HG03354 (cell line): ENCODE measurements at regions not wholly inside any gene's neighbourhood (a gene's known extent, or its start where the extent isn't known, plus 50 kb on each side); places are given as distances from the start of the nearest gene placed in this dataset.

Source experiments
- ATAC-seq: cut with Tn5 transposase; IDR thresholded peaks from one replicate; pipeline ENCODE4 v1.9.1; 2021; ENCODE audit warnings: mild to moderate bottlenecking; ENCODE audit not compliant: unreplicated experiment, poor library complexity, severe bottlenecking

DNA sequence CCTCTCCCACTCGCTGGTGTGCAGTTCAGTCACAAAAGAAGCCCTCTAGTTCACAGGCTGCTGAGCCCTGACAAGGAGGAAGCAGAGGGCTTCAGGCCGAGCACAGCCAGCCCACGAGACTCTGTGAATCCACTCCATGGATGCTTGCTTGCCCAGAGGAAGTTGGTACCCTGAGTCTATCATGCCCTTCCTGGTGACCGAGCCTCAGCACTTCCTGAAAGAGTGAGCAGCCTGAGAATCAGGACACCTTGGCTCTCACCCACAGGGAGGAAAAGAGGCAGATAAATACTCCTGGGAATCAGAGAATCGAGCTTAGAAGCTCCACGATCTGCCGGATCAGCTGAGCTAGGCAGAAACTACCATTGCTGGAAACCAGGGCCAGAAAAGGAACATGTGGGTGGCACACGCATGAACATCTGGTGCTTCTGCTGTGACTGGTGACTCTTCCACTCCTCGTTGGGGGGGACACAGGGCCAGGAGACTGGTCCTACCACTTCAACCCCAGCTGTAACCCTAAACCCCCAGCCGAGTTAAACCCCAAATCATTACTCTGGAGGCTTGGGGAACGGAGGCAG, 376.3 kb upstream of the CAMK1G start:
- ATAC-seq, result peak; percentile 29

GRCh38 chr1:209207701-209208286, 375.7 kb upstream of the CAMK1G start:
- peak; percentile 88 for ATAC-seq

- ATAC-seq, result no peak
Observed at GRCh38 chr1:209208648-209209047, 374.9 kb upstream of the CAMK1G start.

GRCh38 chr1:209213989-209214388, 369.5 kb upstream of the CAMK1G start:
- no peak for ATAC-seq

GRCh38 chr1:209215826-209216225, 367.7 kb upstream of the CAMK1G start:
- no peak for ATAC-seq

DNA sequence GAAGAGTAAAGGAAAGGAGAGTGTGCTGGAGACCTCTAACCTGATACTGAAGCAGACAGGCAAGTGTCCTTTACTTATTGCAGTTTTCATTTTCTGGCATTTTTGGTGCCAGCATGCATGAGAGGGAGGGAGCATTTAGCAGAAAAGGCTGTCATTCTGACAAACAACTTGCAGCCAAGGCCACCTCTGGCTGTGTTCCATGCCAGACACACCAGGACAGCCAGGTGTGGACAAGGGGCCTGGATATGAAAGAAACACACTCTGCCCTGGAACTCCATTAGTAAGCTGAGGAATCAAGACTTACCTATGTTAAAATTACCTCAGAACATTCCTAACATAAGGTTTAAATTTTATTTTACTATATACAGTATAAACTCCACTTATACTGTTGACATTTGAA, 365.4 kb upstream of the CAMK1G start:
- no peak for ATAC-seq

DNA sequence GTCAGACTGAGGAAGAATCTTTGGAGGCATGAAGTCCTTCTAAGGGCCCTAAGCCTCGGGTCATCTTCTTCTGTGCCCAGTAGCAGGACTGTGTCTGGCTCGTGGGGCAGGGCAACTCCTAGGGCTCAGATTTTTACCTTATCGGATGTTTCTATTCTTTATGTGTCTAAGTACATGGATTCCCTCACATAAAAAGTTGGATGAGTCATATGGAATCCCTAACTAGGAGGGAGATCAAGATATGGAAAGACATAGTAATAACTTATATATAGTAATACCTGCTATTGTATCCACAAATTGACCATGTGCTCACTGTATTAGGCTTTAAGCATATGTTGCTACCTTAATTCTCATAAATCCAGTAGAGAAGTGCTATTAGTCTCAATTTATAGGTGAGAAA, 364.5 kb upstream of the CAMK1G start:
- ATAC-seq, result no peak

DNA sequence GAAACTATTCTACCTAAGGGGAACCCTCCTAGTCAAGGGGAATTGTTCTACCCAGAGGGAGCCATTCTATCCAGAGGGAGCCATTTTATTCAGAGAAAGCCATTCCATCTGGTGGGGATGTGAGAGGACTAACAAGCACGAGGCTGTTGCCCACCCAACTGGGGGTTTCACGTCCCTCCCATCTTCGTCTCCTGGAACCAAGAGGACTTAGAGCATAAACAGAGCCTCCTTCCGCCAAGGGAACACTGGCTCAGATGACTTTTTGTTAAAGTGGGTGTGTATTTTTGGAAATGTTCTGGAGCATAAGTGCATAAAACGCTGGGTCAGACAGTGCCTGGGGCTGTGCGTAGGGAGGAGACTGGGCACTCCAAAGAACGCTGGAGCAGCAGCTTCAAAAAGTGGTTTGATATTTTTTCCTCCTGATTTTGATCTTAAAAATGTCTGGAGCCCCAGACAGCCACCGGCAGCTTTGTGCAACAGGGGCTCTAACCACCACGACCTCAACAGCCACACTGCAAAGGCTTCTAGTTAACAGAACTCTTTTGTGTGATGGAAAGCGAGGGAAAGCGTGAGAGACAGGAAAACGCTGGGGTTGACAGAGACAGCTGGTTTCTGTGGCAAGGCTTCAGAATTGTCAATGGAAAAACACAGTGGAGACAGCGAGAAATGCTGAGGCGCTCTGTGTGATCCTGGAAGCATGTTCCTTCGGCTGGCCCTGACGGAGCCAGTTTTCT, 363.6 kb upstream of the CAMK1G start:
- ATAC-seq, result no peak

DNA sequence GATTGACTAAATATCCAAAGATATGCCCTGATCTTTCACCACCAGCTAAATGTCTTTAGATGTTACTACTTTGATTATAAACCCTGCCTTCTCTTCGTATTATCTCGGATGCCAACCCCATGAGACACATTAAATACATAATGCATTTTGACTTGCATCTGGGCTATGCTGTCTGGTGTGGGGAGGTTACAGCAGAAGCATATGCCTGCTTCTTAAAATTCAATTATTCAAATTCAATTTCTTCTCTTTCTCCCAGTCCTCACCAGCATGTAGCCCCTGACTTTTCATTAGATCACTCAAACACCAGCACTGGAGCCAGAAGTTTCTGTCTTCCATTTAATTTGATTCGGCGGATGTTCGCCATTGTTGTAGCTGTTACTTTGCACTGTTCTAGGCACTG, 360.7 kb upstream of the CAMK1G start:
- no peak for ATAC-seq

DNA sequence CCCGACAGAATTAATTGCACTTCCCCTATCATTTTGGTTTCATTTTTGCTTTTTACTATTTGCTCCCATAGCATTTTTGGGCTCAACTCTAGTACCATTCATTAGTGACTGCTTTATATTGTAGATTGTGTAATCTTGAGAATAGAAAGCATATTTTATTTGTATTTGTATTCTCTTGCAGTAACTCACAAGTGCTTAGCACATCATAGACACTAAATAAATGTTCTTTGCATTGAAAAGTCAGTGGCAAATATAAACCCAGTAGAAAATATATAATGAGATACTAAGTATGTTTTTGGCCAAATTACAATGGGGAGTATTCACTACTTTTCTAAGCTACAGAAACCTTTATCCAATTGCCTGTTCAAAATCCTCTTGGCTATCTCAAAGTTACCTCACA, 359.7 kb upstream of the CAMK1G start:
- no peak for ATAC-seq

DNA sequence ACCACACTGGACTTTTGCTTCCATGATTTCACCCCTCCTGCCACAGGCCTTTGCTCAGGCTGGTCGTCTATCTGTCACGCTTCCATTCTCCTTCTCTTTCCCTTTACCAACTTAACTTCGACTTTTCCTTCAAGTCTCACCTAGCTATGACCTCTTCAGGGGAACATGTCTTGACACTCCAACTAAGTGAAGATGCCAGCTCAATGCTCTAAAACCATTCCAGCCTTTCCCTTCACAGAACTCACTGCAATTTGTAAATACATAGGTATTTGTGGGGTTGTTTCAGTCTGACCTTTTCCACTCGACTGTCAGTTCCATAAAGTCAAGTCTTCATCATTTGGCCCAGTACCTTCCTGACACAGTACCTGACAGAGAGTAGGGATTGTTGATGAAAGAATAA, 358.6 kb upstream of the CAMK1G start:
- no peak for ATAC-seq

DNA sequence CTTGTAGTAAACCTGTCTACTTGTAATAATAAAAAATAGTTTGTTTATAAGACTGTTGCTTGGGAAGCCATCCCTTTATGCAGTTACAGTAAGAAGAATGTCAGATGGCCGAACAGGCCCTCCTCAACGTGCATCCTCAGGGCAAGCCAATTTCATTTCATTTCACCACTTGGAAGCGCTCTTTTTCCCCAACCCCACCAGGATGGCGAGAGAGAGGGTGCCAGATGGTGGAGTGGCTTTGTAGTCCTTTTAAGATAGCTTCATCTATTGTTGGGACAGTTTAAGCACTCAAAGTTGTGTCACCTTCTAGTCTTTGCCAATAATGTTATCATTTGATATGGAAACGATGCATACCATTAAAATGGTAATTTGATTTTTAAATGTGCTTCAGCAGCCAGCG, 356.3 kb upstream of the CAMK1G start:
- no peak for ATAC-seq

- no peak for ATAC-seq
Observed at GRCh38 chr1:209227941-209228340, 355.6 kb upstream of the CAMK1G start.

GRCh38 chr1:209229494-209230061, 353.9 kb upstream of the CAMK1G start:
- ATAC-seq, result no peak

- no peak for ATAC-seq
Observed at GRCh38 chr1:209230314-209230713, 353.2 kb upstream of the CAMK1G start.

- no peak for ATAC-seq
Observed at GRCh38 chr1:209231476-209232156, 351.9 kb upstream of the CAMK1G start.

- no peak for ATAC-seq
Observed at GRCh38 chr1:209232197-209232596, 351.3 kb upstream of the CAMK1G start.

DNA sequence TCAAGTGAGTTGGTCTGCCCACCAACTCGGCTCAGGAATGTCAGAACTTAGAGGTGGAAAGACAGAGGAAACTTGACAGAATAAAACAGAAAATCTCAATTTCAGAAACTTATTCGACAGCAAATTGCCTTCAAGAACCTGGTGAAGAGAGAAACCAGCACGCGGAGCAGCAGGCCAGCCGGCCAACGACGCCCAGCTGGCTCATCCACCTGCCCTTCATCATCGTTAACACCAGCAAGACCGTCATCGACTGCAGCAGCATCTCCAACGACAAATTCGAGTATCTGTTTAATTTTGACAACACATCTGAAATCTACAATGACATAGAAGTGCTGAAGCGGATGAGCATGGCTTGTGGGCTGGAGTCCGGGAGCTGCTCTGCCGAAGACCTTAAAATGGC, 350.8 kb upstream of the CAMK1G start:
- no peak for ATAC-seq

DNA sequence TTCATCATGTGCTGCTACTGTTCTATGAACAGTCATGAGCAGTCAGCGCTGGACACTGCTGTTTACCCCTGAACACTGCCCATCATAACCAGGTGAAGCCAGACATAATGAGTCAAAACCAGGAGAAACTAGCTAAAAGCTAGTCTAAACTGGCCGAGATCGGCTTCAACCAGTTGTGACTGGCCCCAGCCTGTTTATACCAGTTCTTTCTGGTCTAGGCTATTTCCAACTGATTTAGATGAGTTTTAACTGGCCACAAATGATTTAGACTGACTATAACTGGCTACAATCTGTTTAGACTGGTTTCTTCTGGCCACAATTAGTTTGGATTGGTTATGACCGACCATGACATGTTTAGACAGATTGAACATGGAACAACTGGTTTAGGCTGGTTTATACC, 348.3 kb upstream of the CAMK1G start:
- no peak for ATAC-seq

- ATAC-seq, result no peak
Observed at GRCh38 chr1:209238356-209238755, 345.2 kb upstream of the CAMK1G start.

GRCh38 chr1:209240351-209240750, 343.2 kb upstream of the CAMK1G start:
- ATAC-seq, result no peak
